Lower leg skin (tissue), 4 donors: ENCODE measurements at regions not wholly inside any gene's neighbourhood (a gene's known extent, or its start where the extent isn't known, plus 50 kb on each side); places are given as distances from the start of the nearest gene placed in this dataset.

Experiments used
- DNase-seq, 2 donors: peaks; one replicate each; pipeline ENCODE4 v3.0.0-alpha.2; 2019; ENCODE audit warnings: low spot score in 2 of 2
- H3K4me3 ChIP-seq: fragments of 200-600 bp; sonication (generic); 2 replicates; pipeline ENCODE4 v1.5.1; 2017; ENCODE audit warnings: mild to moderate bottlenecking, low read depth; ENCODE audit not compliant: poor library complexity, severe bottlenecking
- POLR2A ChIP-seq, 2 donors: fragments of 450-650 bp; IDR thresholded peaks; one replicate each; pipeline ENCODE4 v1.6.1; 2016 to 2017; ENCODE audit warnings: antibody characterized with exemption in 2 of 2, mild to moderate bottlenecking in 1 of 2, moderate library complexity in 1 of 2
- WGBS, 2 donors: methylation state at CpG; one replicate each; pipeline ENCODE4 v1.1.5; 2018; 5-methylcytosine and 5-hydroxymethylcytosine counted together
- intact Hi-C: fragments of 100-400 bp; cut with DNase I; formaldehyde crosslinking; loops from one replicate; pipeline ENCODE4 v1.15.0; 2023; ENCODE audit warnings: low total_unique reads
- TF ChIP-seq, protein P1 (sequence below), 3 donors: fragments of 450-650 bp; IDR thresholded peaks; one replicate each; pipeline ENCODE4 v1.5.1; 2016; ENCODE audit warnings: antibody characterized with exemption in 3 of 3, mild to moderate bottlenecking in 3 of 3, moderate library complexity in 2 of 3

GRCh38 chr1:38376577-38376976, 330.0 kb upstream of the POU3F1 start:
- TF ChIP-seq, protein P1, sequence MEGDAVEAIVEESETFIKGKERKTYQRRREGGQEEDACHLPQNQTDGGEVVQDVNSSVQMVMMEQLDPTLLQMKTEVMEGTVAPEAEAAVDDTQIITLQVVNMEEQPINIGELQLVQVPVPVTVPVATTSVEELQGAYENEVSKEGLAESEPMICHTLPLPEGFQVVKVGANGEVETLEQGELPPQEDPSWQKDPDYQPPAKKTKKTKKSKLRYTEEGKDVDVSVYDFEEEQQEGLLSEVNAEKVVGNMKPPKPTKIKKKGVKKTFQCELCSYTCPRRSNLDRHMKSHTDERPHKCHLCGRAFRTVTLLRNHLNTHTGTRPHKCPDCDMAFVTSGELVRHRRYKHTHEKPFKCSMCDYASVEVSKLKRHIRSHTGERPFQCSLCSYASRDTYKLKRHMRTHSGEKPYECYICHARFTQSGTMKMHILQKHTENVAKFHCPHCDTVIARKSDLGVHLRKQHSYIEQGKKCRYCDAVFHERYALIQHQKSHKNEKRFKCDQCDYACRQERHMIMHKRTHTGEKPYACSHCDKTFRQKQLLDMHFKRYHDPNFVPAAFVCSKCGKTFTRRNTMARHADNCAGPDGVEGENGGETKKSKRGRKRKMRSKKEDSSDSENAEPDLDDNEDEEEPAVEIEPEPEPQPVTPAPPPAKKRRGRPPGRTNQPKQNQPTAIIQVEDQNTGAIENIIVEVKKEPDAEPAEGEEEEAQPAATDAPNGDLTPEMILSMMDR (IDR thresholded peaks at IDR 0.05): no peak
- no peak for TF ChIP-seq POLR2A (IDR thresholded peaks at IDR 0.05)
- intact Hi-C loops: loop anchor here (10.0 kb wide), 1 partner anchor 78 kb away; no protein-coding TSS in a partner anchor
- DNase-seq: no peak
- no peak overlapping the region for H3K4me3 ChIP-seq
- WGBS, 2 donors: 55 to 70% methylated on average over 2 of the region's 2 CpGs

GRCh38 chr1:38375035-38375434, 328.4 kb upstream of the POU3F1 start:
- 55 to 56% methylated on average over 1 of the region's 1 CpG for WGBS, 2 donors
- no peak for TF ChIP-seq POLR2A (IDR thresholded peaks at IDR 0.05)
- TF ChIP-seq, protein P1 (IDR thresholded peaks at IDR 0.05): no peak
- intact Hi-C loops: loop anchor here (10.0 kb wide), 1 partner anchor 80 kb away; no protein-coding TSS in a partner anchor
- no peak overlapping the region for H3K4me3 ChIP-seq
- DNase-seq: no peak

- no peak overlapping the region for H3K4me3 ChIP-seq
- no peak for DNase-seq
- WGBS, 2 donors: 53 to 90% methylated on average over 1 of the region's 1 CpG
- intact Hi-C loops: loop anchor here (10.0 kb wide), 1 partner anchor 83 kb away; no protein-coding TSS in a partner anchor
- TF ChIP-seq, protein P1 (IDR thresholded peaks at IDR 0.05): no peak
- TF ChIP-seq POLR2A (IDR thresholded peaks at IDR 0.05): no peak
These were observed 324.9 kb upstream of the POU3F1 start for GRCh38 chr1:38371505-38371844.

DNA sequence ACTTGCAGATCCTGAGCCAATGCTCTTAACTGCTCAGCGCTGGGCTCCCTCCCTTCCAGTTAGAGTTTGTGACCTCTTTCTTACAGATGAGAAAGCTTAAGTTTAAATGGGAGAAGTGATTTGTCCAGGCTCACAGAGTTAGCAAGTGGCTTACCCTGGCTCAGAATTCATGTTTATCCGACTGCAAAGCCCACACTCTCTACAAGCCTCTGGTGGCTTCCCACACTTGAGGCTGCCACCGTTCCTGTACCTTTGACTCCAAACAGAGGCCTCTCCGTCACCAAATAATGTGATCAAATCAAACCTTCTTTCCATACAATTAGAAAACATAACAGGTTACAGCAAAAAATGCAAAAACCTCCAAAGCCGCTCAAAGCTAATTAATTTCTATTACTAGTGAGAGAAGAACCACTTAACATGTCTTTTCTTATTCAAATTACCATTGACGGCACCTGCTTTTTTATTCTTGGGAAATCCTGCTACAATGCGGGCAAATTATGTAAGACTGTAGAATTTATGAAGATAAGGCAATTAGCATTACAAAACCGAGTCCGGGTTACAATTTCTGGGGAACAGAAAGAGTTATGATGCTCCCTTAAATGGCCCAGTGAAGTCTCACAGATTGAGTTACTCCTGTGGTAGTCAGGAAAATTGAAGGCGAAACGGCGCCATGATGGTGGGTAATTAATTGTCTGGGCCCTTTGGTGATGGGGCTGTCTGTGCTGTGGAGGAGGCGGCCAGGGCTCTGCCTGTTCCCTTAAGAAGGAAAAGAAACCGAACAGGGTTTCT, 324.3 kb upstream of the POU3F1 start:
- TF ChIP-seq POLR2A (IDR thresholded peaks at IDR 0.05): no peak
- TF ChIP-seq, protein P1 (IDR thresholded peaks at IDR 0.05): no peak
- intact Hi-C loops: loop anchor here (10.0 kb wide), 1 partner anchor 84 kb away; no protein-coding TSS in a partner anchor
- 70 to 74% methylated on average over 14 of the region's 14 CpGs for WGBS, 2 donors
- DNase-seq: no peak
- no peak overlapping the region for H3K4me3 ChIP-seq

DNA sequence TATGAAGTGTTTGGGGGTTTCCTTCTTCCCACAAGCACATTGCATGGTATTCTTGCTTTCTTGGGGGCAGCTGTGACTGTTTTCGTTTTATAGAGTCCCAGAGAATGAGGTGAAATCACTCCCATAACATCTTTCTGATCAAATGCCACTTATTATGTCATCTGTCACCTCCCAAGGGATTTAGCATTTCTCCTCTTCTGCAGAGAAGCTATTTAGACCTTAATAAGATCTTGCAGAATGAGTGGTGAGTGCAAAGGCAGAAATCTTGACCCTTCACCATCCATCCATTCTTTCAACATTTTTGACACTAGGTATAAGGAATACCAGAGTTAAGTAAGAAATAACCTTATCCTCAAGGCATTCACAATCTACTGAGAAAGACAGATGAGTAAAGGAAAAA, 318.6 kb upstream of the POU3F1 start:
- 35 to 57% methylated on average over 1 of the region's 1 CpG for WGBS, 2 donors
- TF ChIP-seq, protein P1 (IDR thresholded peaks at IDR 0.05): no peak
- no peak for TF ChIP-seq POLR2A (IDR thresholded peaks at IDR 0.05)
- no peak for DNase-seq
- intact Hi-C loops: no loop called here
- H3K4me3 ChIP-seq: no peak overlapping the region
